SK-N-SH (cell line): ENCODE measurements at regions not wholly inside any gene's neighbourhood (a gene's known extent, or its start where the extent isn't known, plus 50 kb on each side); places are given as distances from the start of the nearest gene placed in this dataset.

Experiments used
- CTCF ChIA-PET: fragments of 300-600, 350-600 bp; formaldehyde crosslinking; extraction: SDS; loops from one replicate; lab custom pipeline; 2021; lab: Yijun Ruan, JAX
- POLR2A ChIA-PET: fragments of 350-600 bp; sonication (Branson Sonifier 250); formaldehyde crosslinking; extraction: SDS; loops from one replicate; lab custom pipeline; 2020; ENCODE audit warnings: antibody characterized with exemption, inconsistent platforms; lab: Yijun Ruan, JAX
- DNase-seq: peaks from one replicate; pipeline ENCODE4 v3.0.0; 2012
- H2AFZ ChIP-seq: fragments of 200-600 bp; sonication (generic); 2 replicates; pipeline ENCODE4 v1.8.1; 2016; ENCODE audit warnings: antibody characterized with exemption, mild to moderate bottlenecking, low read depth
- H3F3A ChIP-seq: fragments of 200-600 bp; sonication (generic); replicated peaks from 2 replicates; pipeline ENCODE3; 2016; ENCODE audit warnings: antibody characterized with exemption, mild to moderate bottlenecking; ENCODE audit not compliant: insufficient read depth
- H3K27ac ChIP-seq, 2 experiments: fragments of 200-500 bp in 1 of 2; fragments of 200-600 bp in 1 of 2; sonication (Bioruptor generic) in 1 of 2; sonication (generic), shearing (Covaris generic) in 1 of 2; 2 replicates each; pipeline versions ENCODE4 v1.5.1 to v1.6.1; 2014 to 2016; ENCODE audit warnings: low read depth in 2 of 2, inconsistent platforms in 1 of 2, low read length in 1 of 2, mild to moderate bottlenecking in 1 of 2, mixed read lengths in 1 of 2
- H3K27me3 ChIP-seq: fragments of 200-600 bp; sonication (generic), shearing (Covaris generic); 2 replicates; pipeline ENCODE4 v1.6.1; 2016; ENCODE audit warnings: mixed run types; ENCODE audit not compliant: insufficient read depth
- H3K36me3 ChIP-seq, 2 experiments: fragments of 200-500 bp in 1 of 2; fragments of 200-600 bp in 1 of 2; sonication (Bioruptor generic) in 1 of 2; sonication (generic) in 1 of 2; replicated peaks in 1 of 2; 2 replicates each; pipeline versions ENCODE3 to v1.5.1; 2014 to 2016; ENCODE audit warnings: low read length in 1 of 2, mild to moderate bottlenecking in 1 of 2; ENCODE audit not compliant: insufficient read depth in 2 of 2, control insufficient read depth in 1 of 2
- H3K4me1 ChIP-seq, 2 experiments: fragments of 200-500 bp in 1 of 2; fragments of 200-600 bp in 1 of 2; sonication (Bioruptor generic) in 1 of 2; sonication (generic), shearing (Covaris generic) in 1 of 2; 2 replicates each; pipeline versions ENCODE4 v1.5.1 to v1.6.1; 2014 to 2016; ENCODE audit warnings: low read depth in 1 of 2, low read length in 1 of 2, mixed run types in 1 of 2; ENCODE audit not compliant: insufficient read depth in 2 of 2, control insufficient read depth in 1 of 2
- H3K4me2 ChIP-seq: fragments of 200-600 bp; sonication (generic), shearing (Covaris generic); 2 replicates; pipeline ENCODE4 v1.6.1; 2017; ENCODE audit warnings: mixed run types
- H3K4me3 ChIP-seq, 2 experiments: fragments of 200-500 bp in 1 of 2; fragments of 200-600 bp in 1 of 2; sonication (Bioruptor generic) in 1 of 2; sonication (generic), shearing (Covaris generic) in 1 of 2; 2 replicates each; pipeline versions ENCODE4 v1.5.1 to v1.8.1; 2014 to 2016; ENCODE audit warnings: low read depth in 2 of 2, inconsistent platforms in 1 of 2, low read length in 1 of 2, mild to moderate bottlenecking in 1 of 2, mixed read lengths in 1 of 2, moderate library complexity in 1 of 2
- H3K79me2 ChIP-seq: fragments of 200-600 bp; sonication (generic); 2 replicates; pipeline ENCODE4 v1.8.1; 2017; ENCODE audit warnings: mild to moderate bottlenecking; ENCODE audit not compliant: insufficient read depth
- H3K9ac ChIP-seq: fragments of 200-600 bp; sonication (generic); 2 replicates; pipeline ENCODE4 v1.6.1; 2017; ENCODE audit warnings: mixed run types
- H3K9me2 ChIP-seq: fragments of 200-600 bp; sonication (generic); 2 replicates; pipeline ENCODE4 v1.6.1; 2017; ENCODE audit warnings: mixed run types
- H3K9me3 ChIP-seq: fragments of 200-600 bp; sonication (generic); 2 replicates; pipeline ENCODE4 v1.6.1; 2017; ENCODE audit warnings: mixed run types, mild to moderate bottlenecking, moderate library complexity
- H4K20me1 ChIP-seq: fragments of 200-600 bp; sonication (generic); 2 replicates; pipeline ENCODE4 v1.6.1; 2017; ENCODE audit warnings: mild to moderate bottlenecking, mixed run types; ENCODE audit not compliant: insufficient read depth
- ELF1 ChIP-seq: IDR thresholded peaks from 2 replicates; pipeline ENCODE4 v1.4.0; 2012
- FOXJ3 ChIP-seq: sonication (generic); formaldehyde crosslinking; IDR thresholded peaks from 2 replicates; pipeline ENCODE4 v1.5.1; 2020; ENCODE audit warnings: mild to moderate bottlenecking, missing genetic modification reagents
- FOXM1 ChIP-seq: IDR thresholded peaks from 2 replicates; pipeline ENCODE4 v1.4.0; 2012; ENCODE audit warnings: low read depth, mild to moderate bottlenecking
- IRF3 ChIP-seq: fragments of 150-350 bp; IDR thresholded peaks from 2 replicates; pipeline ENCODE4 v1.6.1; 2016; ENCODE audit warnings: mild to moderate bottlenecking, low read depth, low read length
- JUND ChIP-seq: IDR thresholded peaks from 2 replicates; pipeline ENCODE4 v1.4.0; 2012
- NFIC ChIP-seq: IDR thresholded peaks from 2 replicates; pipeline ENCODE4 v1.4.0; 2012; ENCODE audit warnings: borderline replicate concordance
- NRF1 ChIP-seq: IDR thresholded peaks from 2 replicates; pipeline ENCODE4 v1.6.1; 2012; ENCODE audit warnings: low read depth, mild to moderate bottlenecking, low read length
- PBX3 ChIP-seq: IDR thresholded peaks from 2 replicates; pipeline ENCODE4; 2012
- RCOR1 ChIP-seq: fragments of 150-350 bp; IDR thresholded peaks from 2 replicates; pipeline ENCODE4 v1.6.1; 2017; ENCODE audit warnings: antibody characterized with exemption, low read length
- REST ChIP-seq: IDR thresholded peaks from 2 replicates; pipeline ENCODE4 v1.6.1; 2012; ENCODE audit warnings: mild to moderate bottlenecking, low read depth, low read length, moderate library complexity
- TAF1 ChIP-seq: IDR thresholded peaks from 2 replicates; pipeline ENCODE4 v1.6.1; 2012; ENCODE audit warnings: low read depth, mild to moderate bottlenecking, low read length, moderate library complexity, borderline replicate concordance
- TCF12 ChIP-seq: IDR thresholded peaks from 2 replicates; pipeline ENCODE4 v1.4.0; 2012
- USF2 ChIP-seq: fragments of 150-350 bp; IDR thresholded peaks from 2 replicates; pipeline ENCODE4 v1.6.1; 2017; ENCODE audit warnings: antibody characterized with exemption, low read length, low read depth, borderline replicate concordance
- WGBS: methylation state at CpG from one replicate; pipeline ENCODE4 v1.1.6; 2017; ENCODE audit warnings: low lambda C conversion rate; 5-methylcytosine and 5-hydroxymethylcytosine counted together

- TF ChIP-seq REST (no peak), IRF3 (no peak), JUND (peak; percentile 81)
These were observed 301.9 kb downstream of the SOX9 start (continued) for GRCh38 chr17:72422505-72423285.

- POLR2A ChIA-PET = interaction anchor here (0.7 to 0.9 kb wide), 2 partner anchors 9 to 46 kb away, joined by 3 read pairs; no protein-coding TSS in a partner anchor
- no peaks in the 10 kb centered on the region for H3K27me3 ChIP-seq
- peak overlapping the region; percentile 64 for H3K4me2 ChIP-seq
- peaks cover 27% of the 10 kb centered on the region for H3F3A ChIP-seq
- no peak overlapping the region for H3K4me3 ChIP-seq
- TF ChIP-seq TCF12 (no peak), RCOR1 (no peak), NFIC (no peak), USF2 (no peak), FOXJ3 (CRISPR knock-in tag) (no peak), TAF1 (no peak), ELF1 (no peak), FOXM1 (no peak; the same call in 1 of the 2 replicates), NRF1 (no peak), PBX3 (no peak)
- TF ChIP-seq, all 33 proteins: peak for 0
- no peaks in the 10 kb centered on the region for H4K20me1 ChIP-seq
- H3K79me2 ChIP-seq = peaks cover 17% of the 10 kb centered on the region
- CTCF ChIA-PET = interaction anchor here (0.7 to 1.9 kb wide), 5 partner anchors 10 to 298 kb away, joined by 3 to 5 read pairs (median 4); no protein-coding TSS in a partner anchor
- H3K27ac ChIP-seq = peak overlapping the region in 1 of 2 experiments; percentile 95; a peak in 2 of 4 replicates
- peaks cover 0 to 4% of the 10 kb centered on the region in 2 experiments for H3K36me3 ChIP-seq
- no peaks in the 10 kb centered on the region for H3K9me3 ChIP-seq
- H2AFZ ChIP-seq = peak overlapping the region; percentile 47
- peak overlapping the region; percentile 48 for H3K9ac ChIP-seq
- H3K4me1 ChIP-seq = peaks cover 38 to 49% of the 10 kb centered on the region in 2 experiments
- no peaks in the 10 kb centered on the region for H3K9me2 ChIP-seq
- DNase-seq = no peak
- 75% methylated on average over 5 of the region's 5 CpGs for WGBS
These were observed 302.4 kb downstream of the SOX9 start for GRCh38 chr17:72423286-72423589.
